ENCODE measurements at regions not wholly inside any gene's neighbourhood (a gene's known extent, or its start where the extent isn't known, plus 50 kb on each side); places are given as distances from the start of the nearest gene placed in this dataset.
"Not testable (repeated sequence)": the region's sequence is repeated elsewhere in the genome, so short reads cannot be mapped to it uniquely, and the experiment has no call there.

DNA sequence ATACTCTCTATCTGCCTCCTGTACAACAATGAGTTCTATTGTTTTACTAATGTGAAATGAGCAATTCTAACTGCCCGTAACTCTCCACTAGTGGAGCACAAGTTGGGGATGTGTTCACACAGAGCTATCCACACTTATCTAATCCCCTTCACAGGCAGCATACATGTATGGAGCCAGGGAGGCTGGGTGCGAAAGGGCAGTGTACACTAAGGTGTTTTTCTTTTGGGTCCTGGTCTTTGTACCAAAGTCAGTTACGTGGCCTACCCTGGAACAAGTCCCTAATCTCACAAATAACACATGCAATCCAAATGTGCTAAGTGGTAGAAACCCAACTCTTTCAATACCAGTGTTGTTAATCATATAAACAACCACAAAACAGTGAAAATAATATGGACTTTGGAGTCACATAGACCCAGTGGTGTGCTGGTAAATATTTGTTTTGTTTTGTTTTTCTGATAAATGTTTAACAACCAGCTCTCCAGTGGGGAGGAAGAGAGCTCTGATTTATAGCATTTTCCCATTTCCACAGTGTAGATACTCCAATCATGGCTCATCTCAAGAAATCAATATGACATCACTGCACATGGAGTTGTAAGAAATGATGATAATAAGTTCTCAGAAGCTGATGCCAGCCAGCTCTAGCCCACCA is 319.9 kb upstream of the DUSP10 start:
- Mint-ChIP-seq H3K27ac (no peak overlapping the region), H3K4me3 (no peak overlapping the region), H3K9me3 (peaks cover 12% of the 10 kb centered on the region), H3K36me3 (ENCODE audit: low read depth) (no peaks in the 10 kb centered on the region), H3K27me3 (no peaks in the 10 kb centered on the region), H3K4me1 (no peaks in the 10 kb centered on the region)
- CTCF ChIA-PET = no interaction called here
- POLR2A ChIA-PET = no interaction called here
- no peak for DNase-seq

DNA sequence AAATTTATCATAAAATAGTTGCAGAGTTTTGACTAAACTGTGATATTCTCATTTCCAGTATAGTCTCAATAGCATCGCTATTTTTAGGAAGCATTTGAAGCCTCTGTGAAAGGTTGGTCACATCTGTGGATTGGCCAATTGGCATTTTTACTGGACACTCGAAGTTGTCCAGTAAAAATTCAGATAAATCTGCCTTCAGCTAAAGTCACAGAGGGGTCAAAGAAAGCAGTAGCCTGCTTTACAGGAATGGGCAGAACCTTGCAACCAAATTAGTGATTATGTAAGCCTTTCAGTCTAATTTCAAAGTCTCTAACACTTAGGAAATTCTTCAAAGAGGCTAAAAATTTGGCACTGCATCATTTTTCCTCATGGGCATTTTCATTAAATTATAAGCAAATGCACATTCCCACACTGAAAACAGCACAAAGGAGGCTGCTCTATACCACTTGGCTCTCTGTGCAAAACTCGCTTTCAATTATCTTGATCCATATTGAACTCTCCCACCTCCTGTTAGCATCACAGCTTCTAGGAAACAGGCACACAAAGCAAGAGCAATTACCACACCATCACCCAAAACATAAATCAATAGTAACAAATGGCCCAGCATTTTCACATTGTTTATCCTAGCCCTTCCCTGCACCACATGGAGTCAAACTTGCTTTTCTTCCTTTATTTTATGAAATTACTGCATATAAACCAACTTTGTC is 318.5 kb upstream of the DUSP10 start:
- Mint-ChIP-seq H3K9me3 (peaks cover 10% of the 10 kb centered on the region), H3K4me1 (no peaks in the 10 kb centered on the region), H3K4me3 (no peak overlapping the region), H3K36me3 (ENCODE audit: low read depth) (no peaks in the 10 kb centered on the region), H3K27ac (no peak overlapping the region), H3K27me3 (no peaks in the 10 kb centered on the region)
- ChIA-PET POLR2A (no interaction called here), CTCF (no interaction called here)
- DNase-seq = no peak

DNA sequence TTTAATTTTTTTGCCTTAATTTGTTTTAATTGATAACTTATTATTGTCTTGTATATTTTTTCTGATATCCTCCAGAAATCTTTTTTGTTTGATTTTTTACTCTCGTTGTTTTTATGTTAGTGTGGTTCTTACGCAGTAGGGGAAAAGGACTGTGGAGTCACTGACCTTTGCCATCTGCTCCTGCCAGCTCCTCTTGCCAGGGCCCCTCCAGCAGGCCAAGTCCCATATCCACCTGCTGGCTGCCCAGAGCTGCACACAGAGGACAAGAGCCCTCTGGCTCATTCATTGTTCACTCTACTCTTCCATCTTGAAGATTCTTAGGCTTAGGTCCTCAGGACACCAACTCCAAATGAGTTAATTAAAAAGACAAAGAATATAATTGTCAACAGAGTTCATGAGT is 316.4 kb upstream of the DUSP10 start:
- POLR2A ChIA-PET = no interaction called here
- DNase-seq = no peak
- Mint-ChIP-seq H3K36me3 (ENCODE audit: low read depth) (no peaks in the 10 kb centered on the region), H3K27me3 (no peaks in the 10 kb centered on the region), H3K9me3 (no peaks in the 10 kb centered on the region), H3K4me1 (no peaks in the 10 kb centered on the region), H3K4me3 (no peak overlapping the region), H3K27ac (no peak overlapping the region)
- CTCF ChIA-PET = interaction anchor here (0.5 kb wide), 1 partner anchor 486 kb away, joined by 3 read pairs; no protein-coding TSS in a partner anchor

DNA sequence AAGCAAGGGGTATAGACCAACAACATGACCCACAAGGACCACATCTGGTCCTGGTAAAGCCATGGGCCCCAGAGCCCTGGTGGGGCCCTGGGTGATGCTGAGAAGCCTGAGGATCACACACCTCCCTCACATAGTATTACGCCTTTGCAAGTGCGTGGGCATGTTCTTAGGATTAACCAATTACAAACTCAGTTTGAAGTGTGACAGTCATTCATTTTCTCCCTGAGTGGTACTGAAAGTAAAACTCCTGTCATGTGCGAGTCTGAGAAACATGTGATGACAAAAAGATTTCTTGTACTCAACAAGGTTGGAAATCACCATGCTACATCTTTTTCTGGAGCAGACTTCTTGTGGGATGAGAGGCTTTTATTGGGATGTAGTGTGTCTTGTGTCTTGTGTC is 315.3 kb upstream of the DUSP10 start:
- no peaks in the 10 kb centered on the region for H3K9me3 Mint-ChIP-seq

DNA sequence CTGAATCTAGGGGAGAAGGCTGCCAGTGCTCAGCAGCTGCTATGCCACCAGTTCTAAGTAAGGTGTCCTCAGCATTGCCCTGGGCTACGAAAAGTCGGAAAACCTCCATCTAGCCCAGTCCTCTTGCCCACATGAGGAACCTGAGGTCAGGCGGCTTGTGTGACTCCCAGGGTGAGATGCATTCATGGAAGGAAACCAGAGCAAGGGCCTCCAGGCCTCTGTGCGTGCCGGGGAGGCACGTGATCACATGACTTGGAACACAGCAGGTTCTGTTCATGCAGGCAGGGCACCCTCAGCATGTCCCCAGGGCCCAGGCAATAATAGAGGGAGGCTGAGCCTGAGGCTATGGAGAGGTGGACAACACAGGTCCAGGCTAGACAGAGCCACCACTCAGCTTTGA is 312.5 kb upstream of the DUSP10 start:
- CTCF ChIA-PET = interaction anchor here (1.5 kb wide), 1 partner anchor 26 kb away, joined by 4 read pairs; no protein-coding TSS in a partner anchor
- no peak for DNase-seq
- H3K27ac Mint-ChIP-seq = no peak overlapping the region
- POLR2A ChIA-PET = no interaction called here
- no peak overlapping the region for H3K4me3 Mint-ChIP-seq
- no peaks in the 10 kb centered on the region for H3K4me1 Mint-ChIP-seq
- no peaks in the 10 kb centered on the region for H3K36me3 Mint-ChIP-seq (ENCODE audit: low read depth)
- no peaks in the 10 kb centered on the region for H3K27me3 Mint-ChIP-seq
- H3K9me3 Mint-ChIP-seq = no peaks in the 10 kb centered on the region

More for the DNA sequence above, 315.3 kb upstream of the DUSP10 start:
- Mint-ChIP-seq H3K27ac (no peak overlapping the region), H3K27me3 (no peaks in the 10 kb centered on the region), H3K4me1 (no peaks in the 10 kb centered on the region), H3K4me3 (no peak overlapping the region), H3K36me3 (ENCODE audit: low read depth) (no peaks in the 10 kb centered on the region)
- ChIA-PET POLR2A (interaction anchor here (0.6 kb wide), 1 partner anchor 441 kb away, joined by 5 read pairs; no protein-coding TSS in a partner anchor), CTCF (no interaction called here)
- no peak for DNase-seq

DNA sequence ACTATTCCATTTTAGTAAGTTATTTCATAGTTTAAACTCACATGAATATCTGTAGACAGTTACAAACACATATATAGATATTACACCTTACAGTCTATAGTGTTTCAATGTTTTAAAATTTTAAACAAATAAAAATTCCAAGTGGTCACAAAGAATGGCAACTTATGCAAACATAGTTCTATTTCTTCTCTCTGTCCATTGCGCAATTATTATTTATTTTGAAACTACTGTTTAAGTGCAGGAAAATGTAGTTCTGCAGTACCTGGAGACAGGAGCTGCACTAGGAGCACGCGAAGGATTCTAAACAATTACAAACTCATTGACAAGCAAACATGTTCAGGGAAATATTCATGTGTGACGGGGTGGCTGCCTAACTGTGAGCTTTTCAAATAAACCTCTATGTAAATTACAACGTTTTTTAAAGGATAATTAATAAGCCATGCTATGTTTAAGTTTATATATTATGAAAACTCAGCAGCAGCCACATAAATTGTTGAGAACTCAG is 312.0 kb upstream of the DUSP10 start:
- H3K36me3 Mint-ChIP-seq (ENCODE audit: low read depth) = no peaks in the 10 kb centered on the region
- ChIA-PET POLR2A (no interaction called here), CTCF (no interaction called here)
- no peaks in the 10 kb centered on the region for H3K9me3 Mint-ChIP-seq
- H3K27ac Mint-ChIP-seq = no peak overlapping the region
- no peak for DNase-seq
- no peaks in the 10 kb centered on the region for H3K4me1 Mint-ChIP-seq
- H3K27me3 Mint-ChIP-seq = no peaks in the 10 kb centered on the region
- no peak overlapping the region for H3K4me3 Mint-ChIP-seq

DNA sequence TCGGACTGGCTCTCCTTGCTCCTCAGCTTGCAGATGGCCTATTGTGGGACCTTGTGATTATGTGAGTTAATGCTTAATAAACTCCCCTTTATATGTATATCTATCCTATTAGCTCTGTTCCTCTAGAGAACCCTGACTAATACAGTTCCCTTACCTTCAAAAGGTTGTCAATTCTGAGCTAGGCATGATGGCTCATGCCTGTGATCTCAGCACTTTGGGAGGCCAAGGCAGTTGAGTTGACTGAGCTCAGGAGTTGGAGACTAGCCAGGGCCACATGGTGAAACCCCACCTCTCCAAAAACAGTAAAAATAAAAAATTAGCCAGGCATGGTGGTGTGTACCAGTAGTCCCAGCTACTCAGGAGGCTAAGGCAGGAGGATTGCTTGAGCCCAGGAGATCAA is 309.4 kb upstream of the DUSP10 start:
- H3K27me3 Mint-ChIP-seq; H3K36me3 Mint-ChIP-seq (ENCODE audit: low read depth); H3K4me1 Mint-ChIP-seq; H3K4me3 Mint-ChIP-seq; H3K9me3 Mint-ChIP-seq; DNase-seq; POLR2A ChIA-PET; H3K27ac Mint-ChIP-seq: not testable (repeated sequence)
- CTCF ChIA-PET = interaction anchor here (1.1 kb wide), 1 partner anchor 11 kb away, joined by 3 read pairs; no protein-coding TSS in a partner anchor

DNA sequence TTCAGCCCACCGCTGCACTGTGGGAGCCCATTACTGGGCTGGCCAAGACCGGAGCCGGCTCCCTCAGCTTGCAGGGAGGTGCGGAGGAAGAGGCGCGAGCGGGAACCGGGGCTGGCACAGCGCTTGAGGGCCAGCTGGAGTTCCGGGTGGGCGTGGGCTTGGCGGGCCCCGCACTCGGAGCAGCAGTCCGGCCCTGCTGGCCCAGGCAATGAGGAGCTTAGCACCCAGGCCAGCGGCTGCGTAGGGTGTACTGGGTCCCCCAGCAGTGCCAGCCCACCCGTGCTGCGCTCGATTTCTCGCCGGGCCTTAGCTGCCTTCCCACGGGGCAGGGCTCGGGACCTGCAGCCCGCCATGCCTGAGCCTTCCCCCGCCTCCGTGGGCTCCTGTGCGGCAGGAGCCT is 307.8 kb upstream of the DUSP10 start:
- H3K4me1 Mint-ChIP-seq; H3K27ac Mint-ChIP-seq; POLR2A ChIA-PET; DNase-seq; H3K9me3 Mint-ChIP-seq; H3K36me3 Mint-ChIP-seq (ENCODE audit: low read depth); CTCF ChIA-PET; H3K27me3 Mint-ChIP-seq; H3K4me3 Mint-ChIP-seq: not testable (repeated sequence)

DNA sequence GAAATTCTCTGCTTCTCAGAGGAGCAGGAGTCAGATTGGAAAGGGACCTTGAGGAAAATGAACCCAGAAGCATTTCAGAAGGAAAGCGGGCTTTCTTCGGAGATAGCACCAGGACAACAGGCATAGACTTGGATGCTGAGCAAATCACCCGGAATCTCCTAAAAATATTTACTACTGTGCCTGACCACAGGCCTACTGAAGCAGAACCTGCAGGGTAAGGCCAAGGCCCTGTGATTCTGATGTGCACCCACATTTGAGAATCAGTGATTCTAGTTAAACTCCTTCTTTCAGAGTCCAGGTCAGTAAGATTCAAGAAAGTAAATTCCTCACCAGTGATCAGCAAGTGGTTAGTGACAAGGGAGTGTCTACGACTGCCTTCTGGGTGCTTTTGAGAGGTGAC is 307.3 kb upstream of the DUSP10 start:
- ChIA-PET CTCF (no interaction called here), POLR2A (no interaction called here)
- no peak overlapping the region for H3K27ac Mint-ChIP-seq
- no peak for DNase-seq
- no peak overlapping the region for H3K4me3 Mint-ChIP-seq
- no peaks in the 10 kb centered on the region for H3K36me3 Mint-ChIP-seq (ENCODE audit: low read depth)
- no peaks in the 10 kb centered on the region for H3K4me1 Mint-ChIP-seq
- H3K9me3 Mint-ChIP-seq = no peaks in the 10 kb centered on the region
- H3K27me3 Mint-ChIP-seq = no peaks in the 10 kb centered on the region

DNA sequence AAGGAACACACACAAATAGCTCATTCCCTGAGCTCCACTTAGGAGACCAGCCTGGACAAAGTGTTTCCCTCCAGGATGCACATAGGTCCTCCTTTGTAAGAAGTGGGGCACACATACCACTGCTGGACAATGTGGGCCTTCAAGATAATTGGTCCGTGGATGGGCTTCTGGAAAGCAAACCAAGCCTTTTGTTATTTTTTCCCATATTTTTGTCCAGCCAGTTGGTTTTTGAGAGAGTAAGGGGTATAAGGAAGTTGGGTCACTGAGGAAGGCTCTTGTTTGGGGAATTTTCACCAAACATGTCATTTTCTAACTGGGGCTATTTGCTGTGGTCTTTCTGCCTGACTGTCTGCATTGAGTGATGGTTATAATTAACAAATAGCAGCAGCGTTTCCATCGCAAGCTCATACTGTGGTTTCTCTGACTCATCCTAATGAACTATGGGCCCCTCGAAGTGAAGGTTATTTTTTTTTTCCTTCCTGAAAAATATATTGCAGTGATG is 306.3 kb upstream of the DUSP10 start:
- ChIA-PET CTCF (interaction anchor here (0.7 kb wide), 1 partner anchor 1417 kb away, joined by 3 read pairs; no protein-coding TSS in a partner anchor), POLR2A (no interaction called here)
- no peak for DNase-seq
- no peaks in the 10 kb centered on the region for H3K9me3 Mint-ChIP-seq
- H3K4me1 Mint-ChIP-seq = no peaks in the 10 kb centered on the region
- H3K27ac Mint-ChIP-seq = no peak overlapping the region
- no peaks in the 10 kb centered on the region for H3K27me3 Mint-ChIP-seq
- no peak overlapping the region for H3K4me3 Mint-ChIP-seq
- H3K36me3 Mint-ChIP-seq (ENCODE audit: low read depth) = no peaks in the 10 kb centered on the region

DNA sequence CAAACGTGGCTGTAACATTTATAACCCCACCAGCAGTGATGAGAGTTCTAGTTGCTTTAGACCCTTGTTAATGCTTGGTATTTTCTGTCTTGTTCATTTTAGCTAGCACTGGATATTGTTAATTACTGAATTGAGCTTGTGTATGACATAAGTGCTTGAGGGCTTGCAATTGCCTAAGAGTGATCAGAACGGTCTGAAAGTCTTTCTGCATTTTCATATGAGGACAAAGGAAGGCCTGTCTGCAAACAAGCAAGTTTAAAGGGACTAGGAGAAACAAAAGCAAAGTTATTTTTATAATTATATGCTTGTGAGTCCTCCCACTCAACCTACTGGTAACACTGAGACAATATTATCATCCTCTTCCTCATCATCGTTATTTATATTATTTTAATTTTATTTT is 305.5 kb upstream of the DUSP10 start:
- Mint-ChIP-seq H3K4me3 (no peak overlapping the region), H3K27me3 (no peaks in the 10 kb centered on the region), H3K27ac (no peak overlapping the region), H3K36me3 (ENCODE audit: low read depth) (no peaks in the 10 kb centered on the region), H3K4me1 (no peaks in the 10 kb centered on the region), H3K9me3 (no peaks in the 10 kb centered on the region)
- no peak for DNase-seq
- ChIA-PET POLR2A (no interaction called here), CTCF (no interaction called here)

DNA sequence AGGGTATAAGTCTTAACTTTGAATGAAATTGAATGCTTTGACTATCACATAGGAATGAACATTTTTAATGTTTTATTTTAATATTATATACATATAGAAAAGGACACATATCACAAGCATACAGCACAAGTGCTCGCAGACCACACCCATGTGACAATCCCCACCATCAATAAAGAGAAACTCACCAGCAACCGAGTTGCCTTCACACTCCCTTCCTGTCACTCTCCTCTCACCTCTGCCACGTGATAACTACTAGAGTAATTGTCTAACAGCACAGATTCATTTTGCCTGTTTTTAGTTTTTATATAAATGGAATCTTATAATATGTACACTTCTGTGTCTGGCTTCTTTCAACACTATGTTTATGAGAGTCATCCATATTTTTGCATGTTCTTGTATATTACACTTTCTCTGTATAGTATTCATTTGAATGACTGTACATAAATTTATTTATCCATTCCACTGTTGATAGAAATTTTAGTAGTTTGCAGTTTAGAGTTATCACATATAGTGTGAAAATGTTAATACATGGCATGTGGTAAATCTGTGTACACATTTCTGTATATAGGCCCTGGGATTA is 304.9 kb upstream of the DUSP10 start:
- POLR2A ChIA-PET = no interaction called here
- H3K27ac Mint-ChIP-seq = no peak overlapping the region
- H3K4me1 Mint-ChIP-seq = no peaks in the 10 kb centered on the region
- CTCF ChIA-PET = no interaction called here
- no peak for DNase-seq
- no peaks in the 10 kb centered on the region for H3K27me3 Mint-ChIP-seq
- H3K9me3 Mint-ChIP-seq = no peaks in the 10 kb centered on the region
- no peaks in the 10 kb centered on the region for H3K36me3 Mint-ChIP-seq (ENCODE audit: low read depth)
- no peak overlapping the region for H3K4me3 Mint-ChIP-seq

DNA sequence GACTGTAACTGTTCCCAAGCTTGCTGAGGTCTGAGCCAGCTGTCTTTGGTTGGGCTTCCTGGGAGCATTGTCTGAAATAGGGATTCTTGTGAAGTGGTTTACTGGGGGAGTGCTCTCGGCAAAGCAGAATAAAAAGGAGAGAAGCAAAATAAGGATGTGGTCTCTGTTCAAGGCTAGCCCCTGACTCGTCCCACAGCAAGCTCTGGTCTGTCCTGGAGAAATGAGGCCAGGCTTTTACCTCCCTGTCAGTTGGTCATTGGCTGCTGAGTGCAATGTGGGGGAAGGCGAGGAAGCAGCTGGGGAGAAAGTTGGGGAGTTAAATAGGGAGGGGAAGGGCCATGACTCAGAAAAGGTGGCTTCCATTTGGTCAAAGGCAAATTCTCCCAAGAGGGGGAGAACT is 303.9 kb upstream of the DUSP10 start:
- H3K36me3 Mint-ChIP-seq (ENCODE audit: low read depth) = no peaks in the 10 kb centered on the region
- H3K4me1 Mint-ChIP-seq = no peaks in the 10 kb centered on the region
- ChIA-PET POLR2A (no interaction called here), CTCF (interaction anchor here (0.6 kb wide), 1 partner anchor 66 kb away, joined by 3 read pairs; no protein-coding TSS in a partner anchor)
- no peak overlapping the region for H3K4me3 Mint-ChIP-seq
- no peaks in the 10 kb centered on the region for H3K9me3 Mint-ChIP-seq
- DNase-seq = no peak
- no peak overlapping the region for H3K27ac Mint-ChIP-seq
- no peaks in the 10 kb centered on the region for H3K27me3 Mint-ChIP-seq

Measured in activated CD4-positive, alpha-beta T cell treated with anti-CD3 and anti-CD28 coated beads, Interleukin-2, amount 10 ng/mL, durations not matched to agents 7 days and 5 days (primary cell).